ENCODE measurements at regions not wholly inside any gene's neighbourhood (a gene's known extent, or its start where the extent isn't known, plus 50 kb on each side); places are given as distances from the start of the nearest gene placed in this dataset.

- no peak overlapping the region for H3K27ac ChIP-seq (ENCODE audit: low read length)
- no peak for TF ChIP-seq MXI1 (conservative IDR thresholded peaks at IDR 0.05; ENCODE audit: poor library complexity, severe bottlenecking)
- no peak for TF ChIP-seq CTCF (IDR thresholded peaks at IDR 0.05; ENCODE audit: poor library complexity, severe bottlenecking)
- TF ChIP-seq RAD21 (conservative IDR thresholded peaks at IDR 0.05), result no peak
- TF ChIP-seq REST (IDR thresholded peaks at IDR 0.05; ENCODE audit: borderline replicate concordance), result no peak
- no peak for TF ChIP-seq POLR2AphosphoS5 (IDR thresholded peaks at IDR 0.05)
- TF ChIP-seq EP300 (conservative IDR thresholded peaks at IDR 0.05; ENCODE audit: poor library complexity, severe bottlenecking), result no peak
- TF ChIP-seq TAF1 (IDR thresholded peaks at IDR 0.05; ENCODE audit: low read depth), result no peak
- TF ChIP-seq EZH2 (IDR thresholded peaks at IDR 0.05; ENCODE audit: borderline replicate concordance, insufficient read depth, low read length, poor library complexity, severe bottlenecking), result no peak
- no peak overlapping the region for H2AFZ ChIP-seq (ENCODE audit: low read depth, low read length)
- no peaks in the 10 kb centered on the region for H3K9me2 ChIP-seq (ENCODE audit: insufficient read depth, low read length)
- no peak overlapping the region for H3K9ac ChIP-seq (ENCODE audit: low read length)
- H3K9me3 ChIP-seq (ENCODE audit: low read length), result no peaks in the 10 kb centered on the region
- no peaks in the 10 kb centered on the region for H3F3A ChIP-seq (ENCODE audit: insufficient read depth, low read length, poor library complexity, severe bottlenecking)
- H4K20me1 ChIP-seq (ENCODE audit: insufficient read depth), result no peaks in the 10 kb centered on the region
- H3K79me2 ChIP-seq (replicated peaks; ENCODE audit: insufficient read depth, low read length), result no peaks in the 10 kb centered on the region
- no peaks in the 10 kb centered on the region for H3K27me3 ChIP-seq (ENCODE audit: insufficient read depth, low read depth, low read length)
- H3K36me3 ChIP-seq (ENCODE audit: insufficient read depth, low read length), result no peaks in the 10 kb centered on the region
- H3K4me3 ChIP-seq (ENCODE audit: low read length), result no peak overlapping the region
- H3K4me2 ChIP-seq (ENCODE audit: low read length), result no peak overlapping the region
These were observed 318.6 kb upstream of the PHF14 start for GRCh38 chr7:10655031-10655430.

- no peaks in the 10 kb centered on the region for H3K36me3 ChIP-seq (ENCODE audit: insufficient read depth, low read length)
- no peak overlapping the region for H3K4me2 ChIP-seq (ENCODE audit: low read length)
- H3K27ac ChIP-seq (ENCODE audit: low read length), result no peak overlapping the region
- H4K20me1 ChIP-seq (ENCODE audit: insufficient read depth), result no peaks in the 10 kb centered on the region
- H3K9me2 ChIP-seq (ENCODE audit: insufficient read depth, low read length), result no peaks in the 10 kb centered on the region
- H3K9ac ChIP-seq (ENCODE audit: low read length), result no peak overlapping the region
- no peaks in the 10 kb centered on the region for H3K9me3 ChIP-seq (ENCODE audit: low read length)
- H3K27me3 ChIP-seq (ENCODE audit: insufficient read depth, low read depth, low read length), result no peaks in the 10 kb centered on the region
- no peaks in the 10 kb centered on the region for H3F3A ChIP-seq (ENCODE audit: insufficient read depth, low read length, poor library complexity, severe bottlenecking)
- no peak for TF ChIP-seq REST (IDR thresholded peaks at IDR 0.05; ENCODE audit: borderline replicate concordance)
- TF ChIP-seq CTCF (IDR thresholded peaks at IDR 0.05; ENCODE audit: poor library complexity, severe bottlenecking), result no peak
- TF ChIP-seq EP300 (conservative IDR thresholded peaks at IDR 0.05; ENCODE audit: poor library complexity, severe bottlenecking), result no peak
- TF ChIP-seq MXI1 (conservative IDR thresholded peaks at IDR 0.05; ENCODE audit: poor library complexity, severe bottlenecking), result no peak
- TF ChIP-seq POLR2AphosphoS5 (IDR thresholded peaks at IDR 0.05), result no peak
- no peak for TF ChIP-seq TAF1 (IDR thresholded peaks at IDR 0.05; ENCODE audit: low read depth)
- TF ChIP-seq SMC3 (conservative IDR thresholded peaks at IDR 0.05; ENCODE audit: poor library complexity), result no peak
- TF ChIP-seq EZH2 (IDR thresholded peaks at IDR 0.05; ENCODE audit: borderline replicate concordance, insufficient read depth, low read length, poor library complexity, severe bottlenecking), result no peak
- no peak for TF ChIP-seq RAD21 (conservative IDR thresholded peaks at IDR 0.05)
- H3K4me3 ChIP-seq (ENCODE audit: low read length), result no peak overlapping the region
- H3K79me2 ChIP-seq (replicated peaks; ENCODE audit: insufficient read depth, low read length), result no peaks in the 10 kb centered on the region
- H2AFZ ChIP-seq (ENCODE audit: low read depth, low read length), result no peak overlapping the region
These were observed 316.5 kb upstream of the PHF14 start for GRCh38 chr7:10657201-10657600.

Measured in neural cell (in vitro differentiated cells).